ELR (cell line): ENCODE measurements at regions not wholly inside any gene's neighbourhood (a gene's known extent, or its start where the extent isn't known, plus 50 kb on each side); places are given as distances from the start of the nearest gene placed in this dataset.
A peak's percentile ranks its signal among the peaks of the same experiment; 100 is the strongest.
"Not testable (repeated sequence)": the region's sequence is repeated elsewhere in the genome, so short reads cannot be mapped to it uniquely, and the experiment has no call there.

ENCODE experiments used
- DNase-seq: peaks from one replicate; pipeline ENCODE4 v3.0.0-alpha.2; 2015; ENCODE audit warnings: low read depth

- DNase-seq = not testable (repeated sequence)
These were observed 59.6 kb upstream of the DMRTB1 start for GRCh38 chr1:53399370-53400133.

- DNase-seq = peak; percentile 29
These were observed 58.2 kb upstream of the DMRTB1 start for GRCh38 chr1:53400761-53401674.

GRCh38 chr1:53401813-53402745, 57.1 kb upstream of the DMRTB1 start:
- no peak for DNase-seq

GRCh38 chr1:53402891-53403655, 56.1 kb upstream of the DMRTB1 start:
- DNase-seq = no peak

GRCh38 chr1:53405737-53406136, 53.5 kb upstream of the DMRTB1 start:
- no peak for DNase-seq

- DNase-seq = no peak
These were observed 52.5 kb upstream of the DMRTB1 start for GRCh38 chr1:53406551-53407235.

- DNase-seq = peak; percentile 64
These were observed 51.0 kb upstream of the DMRTB1 start for GRCh38 chr1:53408013-53408754.

- no peak for DNase-seq
These were observed 50.5 kb upstream of the DMRTB1 start for GRCh38 chr1:53408755-53409129.

GRCh38 chr1:53409233-53409632, 50.0 kb upstream of the DMRTB1 start:
- no peak for DNase-seq
